ENCODE measurements at regions not wholly inside any gene's neighbourhood (a gene's known extent, or its start where the extent isn't known, plus 50 kb on each side); places are given as distances from the start of the nearest gene placed in this dataset.

DNA sequence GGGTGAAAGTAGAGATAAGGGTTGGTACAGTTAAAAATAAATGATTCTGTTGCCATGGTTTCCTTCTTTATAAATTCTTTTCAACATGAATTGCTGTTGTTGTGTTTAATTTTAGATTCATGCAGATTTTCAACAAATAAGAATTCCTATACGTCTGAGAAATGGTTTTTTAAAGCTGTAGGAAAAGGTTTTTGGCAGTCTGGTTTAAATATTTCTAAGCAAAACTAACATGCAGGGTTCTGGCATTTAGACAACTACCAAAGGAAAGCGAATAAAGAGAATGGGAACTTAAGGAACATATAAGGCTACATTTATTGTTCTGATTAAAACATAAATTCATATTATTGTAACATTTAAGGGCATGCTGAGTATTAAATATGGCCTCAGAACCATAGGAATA lies 203.0 kb upstream of the MIR17HG start:
- no peak for DNase-seq

DNA sequence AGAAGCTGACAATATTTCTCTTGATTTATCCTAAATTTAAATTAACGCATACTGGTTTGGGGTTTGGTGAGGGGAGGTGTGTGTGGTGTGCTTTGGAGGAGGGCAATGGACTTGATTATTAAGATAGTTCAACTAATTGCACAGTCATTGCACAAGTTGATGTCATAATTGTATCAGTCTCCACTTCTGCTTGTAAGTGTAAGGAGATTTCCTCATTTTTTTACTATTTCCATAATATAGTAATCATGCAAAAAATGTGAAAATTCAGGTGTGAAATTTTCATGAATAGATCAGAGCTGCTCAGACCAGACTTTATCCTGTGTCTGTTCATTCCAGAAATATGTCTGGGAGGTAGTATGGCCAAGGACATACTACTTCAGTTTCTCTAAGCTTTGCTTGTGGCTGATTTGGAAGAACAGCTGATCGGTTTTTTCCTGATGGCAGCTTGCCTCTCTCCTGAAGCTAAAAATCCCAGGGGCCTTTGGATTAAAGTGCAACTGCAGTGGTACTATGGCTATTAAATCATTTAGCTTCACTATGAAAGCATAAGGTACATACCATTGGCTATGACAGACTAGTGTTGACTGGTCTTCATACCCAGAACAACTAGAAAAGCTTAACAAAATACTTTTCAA lies 201.8 kb upstream of the MIR17HG start:
- DNase-seq: no peak

DNA sequence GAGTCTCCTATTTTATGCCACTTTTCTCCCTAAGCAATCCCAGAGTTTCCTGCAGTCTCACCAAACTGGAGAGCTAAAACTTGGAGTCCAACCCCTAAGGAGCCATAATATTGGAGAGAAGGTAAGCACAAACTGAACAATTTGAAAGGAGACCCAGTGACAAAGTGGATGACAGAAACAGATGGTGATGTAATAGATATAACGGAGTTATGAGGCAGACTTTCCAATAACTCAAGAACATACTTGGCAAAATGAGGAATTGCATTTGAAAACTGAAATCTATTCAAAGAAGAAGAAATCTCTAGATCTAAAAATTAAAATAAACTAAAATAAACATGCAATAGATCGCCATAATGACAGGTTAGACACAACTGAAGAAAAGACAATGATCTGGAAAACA lies 200.9 kb upstream of the MIR17HG start:
- DNase-seq: no peak

DNA sequence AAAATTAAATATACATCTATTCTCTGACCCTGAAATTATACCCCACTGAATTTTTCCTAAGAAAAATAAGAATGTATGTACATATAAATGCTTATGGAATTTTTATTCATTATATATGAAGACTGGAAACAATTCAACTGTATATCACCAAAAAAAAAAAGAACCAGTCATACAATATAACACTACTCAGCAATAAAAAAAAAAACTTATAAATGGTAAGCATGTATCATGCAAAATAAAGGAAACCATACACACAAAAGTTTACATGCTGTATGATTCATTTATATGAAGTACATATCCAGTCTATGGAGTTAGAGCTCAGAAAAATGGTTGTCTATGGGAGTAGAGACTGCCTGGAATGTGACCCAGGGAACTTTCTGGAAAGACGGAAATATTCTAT lies 199.4 kb upstream of the MIR17HG start:
- no peak for DNase-seq

DNA sequence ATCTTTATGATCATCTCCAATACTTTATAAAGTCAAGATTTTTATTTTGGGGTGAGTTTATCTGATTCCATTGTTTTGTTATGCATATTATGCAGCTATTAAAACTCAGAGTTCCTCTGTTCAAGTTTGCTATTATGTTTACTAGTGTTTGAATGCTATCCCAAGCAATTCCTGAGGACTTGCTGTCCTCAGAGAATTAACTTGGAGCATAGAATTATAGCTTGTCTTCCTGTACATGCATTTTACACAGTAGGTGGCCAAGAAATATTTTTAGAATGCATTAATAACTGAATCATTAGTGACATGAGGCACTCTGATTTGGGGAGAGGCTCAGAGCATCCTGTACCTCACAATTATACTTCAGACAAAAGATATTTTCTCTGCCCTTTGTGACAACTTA lies 195.6 kb upstream of the MIR17HG start:
- no peak for DNase-seq

DNA sequence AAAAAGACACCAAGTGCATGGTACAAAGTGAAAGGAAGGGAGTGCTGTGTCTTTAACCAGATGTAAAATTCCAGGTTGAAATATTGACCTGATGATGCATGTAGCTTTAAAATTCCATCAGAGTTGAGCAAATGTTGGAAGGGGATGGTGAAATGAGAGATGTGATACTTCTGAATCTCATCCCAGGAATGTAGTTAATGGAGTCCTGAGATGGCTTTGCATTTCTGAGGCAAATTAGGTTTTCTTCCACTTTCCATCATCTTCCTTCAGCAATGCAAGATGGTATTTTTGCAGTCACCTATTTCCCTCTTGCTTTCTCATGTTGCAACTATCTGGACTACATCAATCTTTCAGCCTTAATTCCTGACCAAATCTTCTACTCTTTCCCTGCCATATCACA lies 194.1 kb upstream of the MIR17HG start:
- no peak for DNase-seq

DNA sequence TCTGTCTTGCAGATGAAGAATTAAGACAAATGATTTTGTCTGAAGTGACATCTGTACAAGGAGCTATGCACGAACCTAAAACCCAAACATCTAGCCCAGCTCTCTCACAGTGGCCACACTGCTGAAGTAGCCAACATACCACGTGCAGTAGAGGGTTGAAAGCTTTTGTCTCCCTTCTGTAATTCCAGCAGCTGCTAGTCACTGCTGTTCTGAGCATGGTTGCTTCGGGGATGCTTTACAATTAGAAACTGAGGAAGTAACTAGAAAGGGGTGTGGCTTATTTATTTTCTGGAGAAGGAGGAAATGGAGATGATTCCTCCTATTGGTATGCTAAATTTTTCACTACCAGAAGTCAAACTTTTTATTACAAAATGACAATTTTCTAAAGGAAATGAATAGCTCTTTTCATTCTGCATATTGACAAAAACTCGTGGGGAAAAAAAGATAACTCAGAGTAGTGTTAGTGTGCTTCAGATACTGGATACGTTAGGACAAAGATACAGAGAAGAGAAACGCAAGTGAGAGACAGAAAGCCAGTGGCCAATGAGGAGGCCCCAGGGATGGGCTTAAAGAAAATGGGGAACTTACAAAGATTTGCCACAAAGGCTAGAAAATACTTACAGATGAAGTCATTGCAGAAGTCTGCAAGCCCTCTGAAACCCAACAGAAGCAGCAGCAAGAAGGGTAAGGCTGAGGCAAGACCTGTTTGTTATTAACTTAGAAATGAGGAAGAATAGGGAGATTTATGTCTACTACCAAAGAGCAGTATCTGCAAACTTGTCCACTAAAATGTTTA lies 192.7 kb upstream of the MIR17HG start:
- no peak for DNase-seq

DNA sequence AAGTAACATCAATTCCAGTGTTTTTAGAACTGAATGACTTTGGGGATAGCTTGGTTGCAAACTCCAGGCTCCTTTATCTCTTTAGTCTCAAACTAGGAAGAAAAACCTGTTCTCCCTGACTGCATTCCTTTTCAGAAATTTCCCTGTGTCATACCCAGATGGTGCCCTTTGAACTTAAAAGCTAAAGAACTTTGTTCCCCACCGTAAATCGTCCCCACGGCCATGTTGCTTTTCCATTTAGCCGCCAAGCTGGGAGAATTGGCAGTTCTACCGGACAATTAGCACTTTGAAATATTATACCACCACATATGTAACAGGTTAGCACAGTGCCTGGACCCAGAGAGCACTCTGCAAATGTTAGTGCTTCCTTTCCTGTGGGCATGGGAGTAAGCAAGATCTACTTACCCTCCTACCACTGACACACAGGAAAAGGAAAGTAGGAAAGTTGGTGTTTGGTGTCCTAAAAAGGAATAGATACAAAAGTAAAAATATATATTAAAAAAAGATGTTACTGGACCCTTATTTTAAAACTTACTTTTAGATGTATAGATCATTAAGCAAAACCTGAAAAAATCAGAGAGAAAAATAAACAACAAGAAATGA lies 191.9 kb upstream of the MIR17HG start:
- no peak for DNase-seq

DNA sequence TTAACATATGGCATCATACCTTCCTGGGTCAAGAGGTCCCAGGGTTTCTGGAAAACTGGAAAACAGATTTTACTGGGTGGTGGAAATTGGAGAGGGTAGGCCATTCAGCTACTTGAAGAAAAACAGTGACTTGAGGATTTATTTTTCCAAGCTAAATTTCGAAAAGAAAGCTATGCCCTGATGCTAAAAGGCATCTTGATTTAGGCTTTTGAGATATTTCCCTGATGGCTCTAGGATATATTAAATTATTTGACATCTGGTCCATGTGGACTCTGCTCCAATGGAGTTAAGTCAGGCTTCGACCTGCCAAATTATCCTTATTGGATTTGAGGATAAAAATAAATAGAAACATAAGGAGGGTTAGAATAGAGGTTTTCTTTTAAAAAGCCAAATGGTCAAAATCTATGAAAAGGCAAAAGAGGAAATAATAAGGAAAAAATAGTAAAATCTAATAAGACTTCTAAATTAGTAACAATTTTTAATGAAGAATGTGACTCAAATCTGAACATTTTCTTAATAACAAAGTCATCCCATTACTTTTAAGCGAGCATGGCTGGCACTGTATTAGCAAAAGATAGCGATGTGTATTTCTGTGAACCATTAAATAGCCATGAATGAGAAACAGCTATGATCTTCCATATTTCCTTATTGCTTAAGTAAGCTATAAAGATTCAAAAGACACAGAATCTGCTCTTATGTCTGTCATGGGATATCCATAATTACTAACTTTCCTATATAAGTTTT lies 190.0 kb upstream of the MIR17HG start:
- DNase-seq: no peak

DNA sequence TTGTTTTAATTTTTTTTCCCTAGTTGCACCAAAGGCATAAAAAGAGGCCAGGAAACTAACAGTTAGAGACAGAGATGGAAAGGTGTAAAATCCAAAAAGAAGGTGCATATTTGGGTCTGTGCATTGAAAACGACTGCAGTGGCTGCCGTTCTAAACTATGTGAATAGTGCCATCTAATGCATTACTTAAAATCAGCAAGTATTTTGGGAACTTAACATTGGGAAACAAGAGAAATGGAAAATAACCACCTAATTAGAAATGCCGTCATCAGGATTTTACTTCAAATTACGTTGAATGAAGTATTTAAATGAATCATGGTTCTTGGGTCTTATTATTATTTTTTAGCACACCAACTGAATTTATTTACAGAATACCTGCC lies 189.5 kb upstream of the MIR17HG start:
- DNase-seq: no peak

DNA sequence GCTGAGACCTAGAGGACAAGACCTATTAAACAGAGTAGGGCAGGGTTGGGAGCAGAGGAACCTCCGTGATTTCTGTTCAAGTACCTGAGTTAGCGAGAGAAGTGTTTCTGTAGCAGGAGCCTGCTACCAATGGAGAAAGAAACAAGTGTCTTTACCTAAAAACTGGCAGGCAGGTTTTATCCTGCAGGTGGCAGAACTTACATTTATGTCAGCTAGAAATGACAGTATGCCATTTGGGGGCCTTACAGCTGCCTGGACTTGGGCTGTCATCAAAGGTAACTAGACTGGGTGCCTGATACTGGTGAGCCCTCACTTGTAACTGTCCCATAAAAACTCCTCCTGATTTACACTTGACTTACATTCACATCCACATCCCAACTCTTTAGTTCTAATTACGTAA lies 185.3 kb upstream of the MIR17HG start:
- DNase-seq: no peak

DNA sequence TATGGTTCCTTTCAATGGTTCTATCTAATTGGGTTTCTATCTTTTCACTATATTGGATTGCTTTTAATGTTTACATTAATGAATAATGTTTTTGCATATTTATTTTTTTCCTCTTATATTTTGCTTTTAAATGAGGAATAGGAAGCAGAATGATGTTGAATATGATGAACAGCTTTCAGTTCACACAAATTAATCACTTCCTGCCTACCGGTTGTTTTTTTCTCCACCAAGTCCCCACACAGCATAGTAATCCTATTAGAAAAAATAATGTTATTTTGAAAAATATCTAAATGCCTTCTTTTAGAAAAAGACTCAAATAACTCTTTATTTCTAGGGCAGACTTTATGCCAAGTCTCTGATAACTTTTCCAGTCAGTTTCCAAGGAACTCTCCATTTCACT lies 184.9 kb upstream of the MIR17HG start:
- DNase-seq: no peak

DNA sequence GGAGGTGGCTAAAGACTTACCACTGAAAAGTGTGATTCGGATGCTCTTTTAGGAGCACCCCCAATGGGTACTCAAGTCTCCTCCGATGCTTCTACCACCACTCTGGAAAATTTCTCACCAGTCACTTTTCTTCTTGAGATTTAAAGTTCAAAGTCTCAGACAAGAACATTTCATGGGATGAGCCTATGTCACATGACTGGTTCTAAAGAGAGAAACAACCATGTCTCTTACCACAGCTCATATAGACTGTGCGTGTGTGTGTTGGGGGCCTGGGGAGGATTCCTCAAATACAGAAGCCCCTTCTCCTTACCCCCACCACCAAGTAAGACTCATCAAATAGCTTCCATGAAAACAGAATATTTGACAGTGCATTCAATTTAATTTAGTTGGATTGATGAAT lies 181.7 kb upstream of the MIR17HG start:
- no peak for DNase-seq

DNA sequence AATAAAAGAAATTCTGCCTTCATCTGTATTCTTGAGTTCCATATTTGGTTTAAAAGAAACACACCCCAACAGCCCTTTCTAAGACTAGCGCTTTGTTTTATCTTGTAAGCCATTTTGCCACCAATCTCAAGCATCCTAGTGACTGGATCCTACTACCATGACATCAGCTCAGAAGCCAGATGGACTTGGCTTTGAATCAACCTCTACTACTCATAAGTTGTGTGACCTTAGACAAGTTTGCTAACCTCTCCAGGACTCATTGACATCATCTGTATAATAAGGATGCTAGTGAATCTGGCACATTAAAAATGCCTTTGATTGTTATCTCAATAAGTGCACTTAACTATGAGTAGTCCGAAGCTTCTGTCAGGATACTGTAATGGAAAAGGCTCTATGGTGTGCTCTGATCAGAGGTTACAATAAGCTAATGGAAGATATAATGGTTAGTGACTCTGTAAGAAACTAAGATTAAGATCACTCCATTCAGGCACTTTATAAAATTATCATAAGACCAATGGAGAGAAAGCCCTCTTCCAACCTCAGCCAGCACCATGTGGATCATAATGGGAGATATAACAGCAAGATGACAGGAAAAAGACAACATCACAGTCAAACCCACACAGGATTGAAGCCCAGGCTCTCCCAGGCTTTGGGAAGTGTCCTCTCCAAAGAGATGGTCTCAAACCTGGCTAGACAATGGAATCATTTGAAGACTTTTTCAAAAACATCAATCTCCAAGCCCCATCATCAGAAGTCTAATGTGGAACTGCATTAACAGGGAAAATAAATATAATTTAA lies 180.6 kb upstream of the MIR17HG start:
- DNase-seq: no peak

DNA sequence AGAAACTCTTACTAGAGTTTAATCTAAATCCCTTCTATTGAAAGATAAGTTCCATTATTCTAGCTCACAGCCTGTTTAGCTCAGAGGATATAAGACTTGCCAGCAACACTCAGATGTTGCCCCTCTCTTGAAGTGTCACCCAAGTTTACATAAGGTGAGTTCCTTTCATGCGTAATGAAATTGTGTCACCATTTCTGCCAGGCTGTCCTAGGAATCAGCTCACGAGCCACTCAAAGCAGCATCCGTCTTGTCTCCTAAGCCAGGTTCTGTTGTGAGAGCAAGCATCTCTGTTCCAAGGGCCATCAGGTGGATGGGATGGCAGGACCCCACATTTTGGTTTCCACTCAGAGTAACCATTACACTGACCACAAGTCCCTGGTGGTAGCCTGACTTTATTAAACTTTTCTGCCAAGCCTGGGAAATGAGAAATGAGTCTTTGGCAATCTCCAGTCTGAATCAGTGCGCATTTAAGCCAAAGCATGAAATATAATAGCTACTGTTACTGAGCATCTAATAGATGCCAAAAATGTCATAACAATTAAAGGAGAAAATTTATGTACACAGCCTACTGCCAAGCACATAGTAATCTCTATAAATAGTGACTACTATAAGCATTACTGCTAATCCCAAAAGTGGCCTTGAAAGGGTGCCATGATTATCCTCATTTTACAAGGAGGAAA lies 179.6 kb upstream of the MIR17HG start:
- no peak for DNase-seq

DNA sequence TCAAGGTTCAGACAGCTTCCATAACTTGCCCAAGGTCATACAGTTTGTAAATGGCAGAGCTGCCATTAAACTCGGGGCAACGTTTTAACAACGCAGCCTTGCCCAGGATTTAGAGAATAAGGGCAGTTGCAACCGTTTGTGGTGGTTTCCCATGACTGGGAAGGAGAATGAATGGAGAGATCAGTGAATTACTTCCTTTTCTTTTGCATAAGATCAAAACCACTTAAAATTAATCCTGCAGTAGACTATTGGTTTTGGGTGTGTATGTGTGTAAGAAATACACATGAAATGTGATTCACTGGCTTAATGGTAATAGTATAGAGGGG lies 179.1 kb upstream of the MIR17HG start:
- no peak for DNase-seq

DNA sequence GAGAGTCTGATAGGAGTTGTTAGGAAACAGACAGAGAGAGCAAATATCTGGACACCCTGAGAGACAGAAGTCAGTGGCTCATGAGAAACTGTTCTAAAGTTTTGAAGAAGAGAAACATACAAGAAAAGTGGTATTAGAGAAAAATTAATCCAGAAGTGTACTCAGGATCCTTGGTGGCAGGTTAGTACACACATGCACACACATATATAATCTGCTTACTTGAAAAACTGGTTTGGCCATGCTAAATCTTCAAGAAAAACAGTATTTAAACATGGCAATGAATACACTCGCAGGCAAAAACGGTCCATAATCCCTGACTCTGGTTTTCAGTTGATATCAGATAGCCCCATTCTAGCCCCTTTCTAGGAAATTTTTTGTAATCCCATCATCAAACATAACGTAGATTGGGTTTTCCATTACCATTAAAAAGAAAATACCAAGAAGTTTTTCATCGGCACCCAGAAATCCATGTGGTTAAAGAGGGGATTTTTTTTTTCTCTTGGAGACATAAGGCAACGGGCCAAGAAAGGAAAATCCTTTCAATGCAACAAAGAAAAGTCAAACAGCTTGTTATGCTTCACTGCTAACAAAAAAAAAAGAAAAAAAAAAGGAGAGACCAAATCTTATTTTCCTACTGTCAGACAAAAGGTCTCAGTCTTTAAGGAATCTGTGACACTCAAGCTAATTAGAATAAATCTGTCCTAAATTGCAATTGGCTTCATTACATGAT lies 178.0 kb upstream of the MIR17HG start:
- DNase-seq: no peak

DNA sequence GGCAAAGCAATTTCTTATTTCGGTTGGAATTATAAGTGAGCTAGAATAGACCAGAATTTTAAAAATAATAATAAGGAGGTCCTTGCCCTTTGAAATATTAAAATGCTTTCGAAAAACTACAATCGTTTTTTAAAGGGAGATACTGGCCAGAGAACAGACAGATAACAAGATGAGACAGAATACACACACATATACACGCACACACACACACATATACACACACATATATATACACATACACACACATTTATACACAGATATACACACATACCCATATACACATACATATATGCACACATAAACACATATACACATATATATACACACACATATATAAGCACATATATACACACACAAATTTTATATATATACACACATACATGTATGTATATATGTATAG lies 175.3 kb upstream of the MIR17HG start:
- DNase-seq: no peak

DNA sequence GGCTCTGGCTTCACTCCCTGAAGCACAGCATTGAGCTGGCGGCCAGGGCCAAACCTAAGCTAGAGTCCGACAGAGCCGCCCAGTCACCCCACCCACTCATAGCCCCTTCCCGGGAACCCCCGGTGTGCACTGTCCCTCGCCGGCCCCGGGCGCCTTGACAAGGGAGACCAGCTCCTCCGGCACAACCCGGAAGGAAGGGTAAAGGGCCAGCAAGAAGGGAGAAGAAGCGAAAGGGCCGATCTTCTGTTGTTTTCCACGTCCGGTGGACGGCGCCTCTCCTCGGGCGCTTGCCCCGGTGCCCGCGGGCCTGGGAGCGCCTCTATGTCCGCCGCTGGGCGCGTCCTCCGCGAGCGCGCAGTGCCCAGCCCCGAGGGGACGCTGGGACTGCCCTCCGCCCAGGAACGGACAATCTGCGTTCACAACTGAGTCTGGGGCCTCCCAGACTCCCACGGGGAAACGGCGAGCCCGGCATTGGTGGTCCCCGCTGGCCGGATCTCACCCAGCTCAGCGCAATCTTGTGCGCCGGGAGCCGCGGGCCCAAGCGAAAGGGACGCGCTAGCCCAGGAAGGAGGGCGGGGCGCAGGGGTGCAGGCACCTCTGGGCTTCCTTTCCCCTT lies 172.5 kb upstream of the MIR17HG start:
- no peak for DNase-seq

DNA sequence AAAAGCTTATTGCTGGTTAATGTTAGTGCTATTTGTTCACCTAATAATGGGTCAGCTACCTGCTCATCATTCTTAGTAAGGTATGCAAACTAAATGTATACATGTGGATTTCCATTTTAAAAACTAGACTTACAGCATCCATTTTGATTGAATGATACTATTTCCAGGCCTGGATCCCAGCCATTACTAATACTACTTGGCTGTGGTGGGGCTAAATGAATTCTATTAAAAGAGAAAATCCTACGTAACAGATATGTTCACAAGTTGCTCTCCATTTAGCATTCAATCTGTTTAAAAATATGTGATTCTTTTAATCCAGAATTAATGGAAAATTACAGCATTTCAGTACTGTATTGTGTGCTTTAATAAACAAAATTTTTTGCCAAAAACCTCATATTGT lies 169.4 kb upstream of the MIR17HG start:
- DNase-seq: no peak

DNA sequence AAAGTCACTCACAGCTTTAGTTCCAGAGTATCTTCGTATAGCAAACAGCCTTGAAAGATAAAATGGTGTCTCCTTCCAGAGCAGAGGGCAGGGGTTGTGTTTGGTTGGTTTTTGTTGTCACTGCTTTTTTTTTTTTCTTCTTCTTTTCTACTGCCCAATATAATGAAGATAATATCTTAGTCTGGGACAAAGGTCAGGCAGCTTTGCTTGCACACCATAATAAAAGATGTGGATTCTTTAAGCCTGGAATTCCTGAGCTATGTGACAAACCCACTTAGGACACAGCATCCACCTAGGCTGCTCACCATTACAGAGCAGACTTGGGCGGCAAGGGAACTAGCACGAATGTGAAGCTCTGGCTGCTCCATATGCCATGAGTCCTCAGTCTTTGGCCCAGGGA lies 165.6 kb upstream of the MIR17HG start:
- DNase-seq: no peak

All from activated effector memory CD4-positive, alpha-beta T cell treated with anti-CD3 and anti-CD28 coated beads, Interleukin-2, amount 50 U/mL, for 16 hours (primary cell).